Activated CD4-positive, alpha-beta T cell treated with anti-CD3 and anti-CD28 coated beads for 4 hours (primary cell): ENCODE measurements at regions not wholly inside any gene's neighbourhood (a gene's known extent, or its start where the extent isn't known, plus 50 kb on each side); places are given as distances from the start of the nearest gene placed in this dataset.

Experiments used
- DNase-seq, 2 donors: peaks; one replicate each; pipeline ENCODE4 v3.0.0-alpha.2; 2020

DNA sequence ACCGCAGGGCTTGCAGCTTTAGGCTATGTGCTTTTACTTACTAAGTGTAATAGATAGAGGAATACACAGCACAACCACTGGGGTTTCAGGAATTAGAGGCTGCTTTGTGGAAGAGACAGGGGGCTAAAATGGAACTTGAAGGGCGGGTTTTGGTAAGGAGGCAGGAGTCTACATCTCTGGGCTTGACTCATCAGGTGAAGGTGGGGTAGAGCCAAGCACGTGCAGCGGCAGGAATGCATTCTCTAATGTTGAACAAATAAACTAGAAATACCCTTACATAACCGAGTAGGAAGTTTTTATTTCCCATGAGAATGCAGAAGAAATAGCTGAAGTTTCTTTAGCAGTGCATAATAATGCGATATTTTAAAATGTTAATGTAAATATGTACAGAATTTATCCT is 673.8 kb upstream of the SALL3 start:
- DNase-seq = no peak

DNA sequence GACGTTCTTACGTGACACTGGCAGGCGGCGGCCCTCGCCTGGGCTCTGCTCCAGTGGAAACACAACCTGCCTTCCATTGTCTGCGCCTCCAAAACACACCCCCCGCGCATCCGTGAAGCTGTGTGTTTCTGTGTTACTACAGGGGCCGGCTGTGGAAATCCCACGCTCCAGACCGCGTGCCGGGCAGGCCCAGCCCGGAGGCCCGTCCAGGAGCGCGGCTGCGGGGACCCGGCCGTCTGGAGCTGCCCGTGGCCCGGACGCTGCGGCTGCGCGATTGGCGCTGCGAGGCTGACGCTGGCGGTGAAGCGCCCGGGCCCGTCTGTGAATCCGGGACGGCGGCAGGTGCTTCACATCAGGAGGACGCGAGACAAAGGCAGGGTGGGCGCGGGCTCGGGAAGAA is 670.3 kb upstream of the SALL3 start:
- DNase-seq = no peak

GRCh38 chr18:78309924-78310323 is 669.7 kb upstream of the SALL3 start:
- no peak for DNase-seq

DNA sequence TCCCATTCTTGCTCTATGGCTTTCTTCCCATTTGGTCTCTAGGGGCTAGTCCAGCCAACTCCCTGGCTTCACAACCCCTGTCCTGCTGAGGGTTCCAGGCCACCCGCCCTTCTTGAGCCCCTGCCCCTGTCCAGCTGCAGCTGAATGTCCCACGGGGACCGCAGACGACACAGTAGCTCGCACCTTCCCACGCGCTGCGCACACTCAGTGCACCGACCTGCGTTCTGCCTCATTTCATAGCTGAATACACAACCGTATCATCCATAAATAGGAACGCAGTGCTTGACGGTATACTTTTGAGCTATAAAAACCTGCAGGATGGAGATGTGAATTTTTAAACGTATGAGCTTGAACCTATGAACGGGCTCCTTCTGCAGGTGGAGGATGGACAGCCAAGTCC is 660.4 kb upstream of the SALL3 start:
- DNase-seq = no peak

- DNase-seq = no peak
These were observed 659.7 kb upstream of the SALL3 start for GRCh38 chr18:78319961-78320360.

DNA sequence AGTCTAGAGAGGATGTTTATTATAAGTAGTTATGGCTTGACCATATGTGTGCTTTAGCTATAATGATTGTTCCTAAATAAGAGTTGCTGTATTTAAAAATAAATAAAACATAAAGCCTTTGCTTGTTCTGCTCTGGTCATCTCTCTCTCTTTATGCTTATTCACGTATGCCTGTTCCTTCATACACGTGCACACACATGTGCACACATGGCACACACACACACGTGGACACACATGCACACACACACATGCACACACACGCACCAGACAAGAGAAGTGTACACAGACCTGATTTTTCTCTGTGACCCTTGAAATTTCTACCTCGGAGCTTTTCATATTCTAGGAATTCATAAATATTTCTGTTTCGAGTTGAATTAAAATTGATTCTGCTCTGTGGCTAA is 658.2 kb upstream of the SALL3 start:
- no peak for DNase-seq

DNA sequence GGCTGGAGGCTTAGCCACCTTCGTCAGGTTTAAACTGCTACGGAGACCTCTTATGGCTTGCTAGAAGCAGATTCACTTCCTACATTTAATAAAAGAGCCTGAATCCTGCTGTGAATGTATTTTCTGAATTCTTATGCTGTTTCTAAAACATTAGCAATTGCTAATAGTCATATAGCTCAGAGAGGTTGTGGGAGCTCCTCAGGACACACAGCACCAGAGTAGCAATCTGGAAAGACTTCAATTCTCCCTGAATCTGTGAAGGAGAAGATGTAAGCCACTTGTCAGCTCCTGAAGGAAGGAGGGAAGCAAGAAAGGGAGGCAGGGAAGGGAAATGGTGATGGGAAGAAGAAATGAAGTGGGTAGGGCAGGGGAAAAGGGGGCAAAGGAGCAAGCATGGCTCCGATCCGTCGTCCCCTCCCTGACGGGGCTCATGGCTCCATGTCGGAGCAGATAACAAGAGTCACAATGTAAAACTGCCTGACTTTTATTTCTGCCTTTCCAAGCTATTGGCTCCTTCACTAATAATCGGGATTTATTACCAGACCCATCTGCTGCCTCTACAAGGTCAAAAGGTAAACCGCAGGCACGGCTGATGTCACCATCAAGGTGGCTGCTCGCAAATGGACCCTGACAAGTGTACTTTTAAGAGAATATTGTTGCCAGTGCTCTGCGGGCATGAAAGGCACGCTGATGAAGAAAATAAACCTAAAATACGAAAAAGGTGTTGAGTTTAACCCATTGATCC is 656.0 kb upstream of the SALL3 start:
- no peak for DNase-seq

DNA sequence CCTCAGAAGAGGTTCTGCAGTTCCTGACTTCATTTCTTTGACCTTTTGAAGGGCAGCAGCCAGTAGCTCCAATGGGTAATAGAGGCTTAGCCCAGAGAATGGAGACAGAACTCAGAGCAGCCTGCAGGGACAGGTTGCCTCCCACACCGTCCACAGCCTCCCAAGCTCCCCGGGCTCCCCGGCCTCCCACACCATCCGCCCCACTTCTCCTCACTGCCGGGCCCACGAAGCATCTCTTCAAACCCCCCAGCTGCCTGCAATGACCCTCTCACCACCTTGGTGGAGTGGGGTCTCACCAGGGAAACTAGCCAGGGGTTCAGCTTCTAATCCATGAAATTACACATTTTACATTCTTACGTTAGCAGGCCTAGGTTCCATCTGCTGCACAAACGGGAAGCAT is 652.0 kb upstream of the SALL3 start:
- no peak for DNase-seq

DNA sequence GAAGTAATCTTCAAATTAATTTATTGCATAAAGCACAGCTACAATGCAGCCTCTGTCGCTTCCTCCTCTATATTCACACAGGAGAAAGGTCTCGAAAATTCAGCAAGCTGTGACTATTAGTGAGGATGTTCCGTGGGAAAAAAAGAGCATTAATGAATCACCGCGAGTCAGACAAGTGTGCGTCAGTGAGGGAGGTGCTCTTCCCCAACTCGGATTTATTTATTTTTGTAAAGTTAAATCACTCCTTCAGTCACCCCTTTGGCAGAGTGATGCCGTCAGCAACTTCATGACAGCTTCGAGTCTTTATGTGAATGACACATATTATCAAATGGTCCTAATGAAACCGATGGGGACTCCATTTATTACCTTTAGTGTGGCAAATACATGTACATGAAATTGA is 648.9 kb upstream of the SALL3 start:
- no peak for DNase-seq

DNA sequence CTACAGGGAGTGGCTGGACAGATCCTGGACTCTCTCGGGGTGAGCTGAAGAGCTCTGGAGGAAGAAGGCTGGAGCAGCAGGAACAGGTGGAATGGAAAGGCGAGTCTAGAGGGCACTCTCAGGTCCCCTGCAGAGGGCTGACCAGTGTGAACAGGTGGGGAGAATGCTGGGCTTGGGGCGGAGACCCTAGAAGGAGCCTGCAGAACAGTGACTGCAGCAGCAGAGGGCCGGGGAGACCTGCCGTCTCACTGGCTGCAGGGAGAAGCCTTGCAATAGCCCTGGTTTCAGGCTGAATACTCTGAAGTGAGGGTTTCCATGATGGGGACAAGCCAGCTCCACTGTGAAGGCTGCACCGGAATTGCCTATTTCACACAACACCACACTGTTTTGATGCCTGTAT is 626.7 kb upstream of the SALL3 start:
- DNase-seq = no peak

DNA sequence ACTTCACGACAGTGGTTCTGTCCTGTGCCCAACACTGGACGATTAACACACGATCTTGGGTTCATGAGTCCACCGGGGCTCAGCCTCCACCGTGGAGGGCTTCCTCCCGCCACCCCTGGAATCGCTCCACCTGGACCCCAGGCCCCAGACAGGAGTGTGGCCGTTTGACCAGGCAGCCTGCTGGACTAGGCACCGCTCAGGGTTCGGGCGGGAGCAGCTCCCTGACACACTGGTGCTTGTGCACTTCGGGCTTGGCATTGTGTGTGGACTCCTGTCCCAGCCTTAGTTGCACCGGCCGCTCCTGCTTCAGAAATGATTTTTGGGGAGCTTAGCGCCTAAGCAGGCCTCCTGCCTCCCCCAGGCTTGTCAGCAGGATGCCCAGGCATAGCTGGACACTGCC is 617.4 kb upstream of the SALL3 start:
- DNase-seq = no peak

GRCh38 chr18:78363556-78364387 is 615.8 kb upstream of the SALL3 start:
- DNase-seq = no peak

DNA sequence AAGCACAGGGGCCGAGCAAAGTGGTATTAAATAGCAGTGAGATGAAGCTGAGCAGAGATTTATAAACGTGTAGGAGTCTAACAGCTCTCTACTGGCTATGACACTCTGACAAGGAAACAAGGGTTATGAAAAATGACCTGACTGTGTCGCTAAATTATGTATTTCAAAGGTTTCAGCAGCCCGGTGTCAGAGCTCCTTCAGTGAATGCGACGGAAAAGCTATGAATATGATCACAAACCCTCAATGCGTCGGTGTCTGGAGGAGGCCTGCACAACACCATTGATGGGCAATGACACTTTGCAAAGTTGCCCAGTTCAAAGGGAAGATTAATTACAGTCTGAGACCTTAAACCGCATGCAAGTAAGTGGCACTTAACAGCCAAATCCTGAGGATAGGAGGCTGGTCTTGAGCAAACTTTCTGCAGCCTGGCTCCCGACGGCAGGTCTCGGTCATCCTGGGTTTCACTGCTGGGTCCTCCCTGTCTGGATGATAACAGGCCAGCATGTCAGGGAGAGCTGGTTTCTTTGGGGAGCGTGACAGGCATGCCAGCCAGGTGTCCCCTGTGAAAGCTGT is 615.1 kb upstream of the SALL3 start:
- DNase-seq = no peak

- no peak for DNase-seq
These were observed 611.6 kb upstream of the SALL3 start for GRCh38 chr18:78367996-78368395.

GRCh38 chr18:78368726-78369125 is 610.9 kb upstream of the SALL3 start:
- no peak for DNase-seq

- DNase-seq = no peak
These were observed 603.6 kb upstream of the SALL3 start for GRCh38 chr18:78376046-78376445.

GRCh38 chr18:78378403-78378802 is 601.2 kb upstream of the SALL3 start:
- no peak for DNase-seq

DNA sequence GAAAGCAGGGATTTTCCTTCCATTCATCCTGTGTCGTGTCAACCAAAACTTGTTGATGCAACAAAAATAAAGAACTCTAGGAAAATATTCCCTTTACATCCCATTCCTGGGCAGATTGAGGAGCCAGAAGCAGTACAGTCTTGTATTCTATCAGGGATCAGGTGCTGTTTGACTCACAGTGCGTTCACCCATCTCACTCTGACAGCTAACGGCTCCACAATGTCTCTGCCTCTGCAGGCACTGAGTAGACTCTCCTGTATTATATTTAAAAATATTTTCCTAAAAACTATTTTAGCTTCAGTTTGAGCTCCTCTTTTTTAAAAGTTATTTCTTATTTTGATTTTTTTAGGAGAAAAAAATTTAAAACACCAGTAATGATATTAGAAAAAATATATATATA is 600.6 kb upstream of the SALL3 start:
- no peak for DNase-seq

- DNase-seq = no peak
These were observed 589.2 kb upstream of the SALL3 start for GRCh38 chr18:78390348-78390951.

DNA sequence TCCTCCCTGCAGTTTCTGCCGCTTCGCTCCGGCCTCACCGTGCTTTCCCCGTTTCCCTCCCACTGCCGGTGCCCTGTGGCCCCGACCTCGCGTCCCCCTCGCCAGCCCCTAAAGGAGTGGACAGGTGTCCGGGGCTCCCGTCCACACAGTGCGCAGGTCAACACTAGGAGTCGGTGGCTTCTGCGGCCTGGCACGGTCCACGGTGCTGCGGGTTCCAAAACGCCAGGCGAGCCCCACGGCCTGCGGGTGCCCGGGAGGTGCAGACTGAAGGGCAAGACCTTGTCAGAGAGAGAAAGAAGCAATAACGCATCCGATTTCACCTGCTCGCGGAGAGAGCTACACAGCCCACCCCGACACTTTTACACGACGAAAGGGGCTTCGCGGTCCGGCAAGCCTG is 588.7 kb upstream of the SALL3 start:
- no peak for DNase-seq

- no peak for DNase-seq
These were observed 586.3 kb upstream of the SALL3 start for GRCh38 chr18:78393086-78393862.

- DNase-seq = no peak
These were observed 583.5 kb upstream of the SALL3 start for GRCh38 chr18:78396077-78396476.

DNA sequence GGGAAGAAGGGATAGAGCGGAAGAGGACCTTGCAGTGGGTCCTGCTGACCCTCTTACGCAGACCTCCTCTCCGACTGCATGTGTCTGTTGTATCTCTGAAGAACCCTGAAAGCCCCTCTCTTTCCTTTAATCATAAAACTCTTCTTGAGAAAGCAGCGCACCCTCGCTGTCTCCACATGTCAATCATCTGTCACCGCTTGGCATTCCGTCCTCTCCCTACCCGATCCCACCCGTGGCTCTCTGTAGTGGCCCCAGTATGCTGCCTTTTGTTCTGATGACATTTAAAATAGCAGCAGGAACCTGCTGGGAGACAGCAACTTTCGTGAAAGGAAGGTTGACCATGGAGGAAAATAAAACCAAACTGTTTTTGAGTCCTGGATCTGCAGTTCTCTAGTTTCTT is 582.9 kb upstream of the SALL3 start:
- DNase-seq = no peak
